ENCODE measurements at regions not wholly inside any gene's neighbourhood (a gene's known extent, or its start where the extent isn't known, plus 50 kb on each side); places are given as distances from the start of the nearest gene placed in this dataset.

- H2AFZ ChIP-seq (ENCODE audit: low read depth, low read length): no peak overlapping the region
- no peaks in the 10 kb centered on the region for H4K20me1 ChIP-seq (ENCODE audit: insufficient read depth, low read length)
- no peak overlapping the region for H3K27ac ChIP-seq (ENCODE audit: low read length)
- H3K27me3 ChIP-seq (ENCODE audit: low read depth, low read length): no peaks in the 10 kb centered on the region
- H3K36me3 ChIP-seq (replicated peaks; ENCODE audit: low read depth, low read length): no peaks in the 10 kb centered on the region
- no peak overlapping the region for H3K4me3 ChIP-seq (ENCODE audit: low read length)
- no peaks in the 10 kb centered on the region for H3K9me3 ChIP-seq (ENCODE audit: insufficient read depth, low read length)
- no peaks in the 10 kb centered on the region for H3K79me2 ChIP-seq (ENCODE audit: low read length)
- H3K4me2 ChIP-seq (ENCODE audit: low read length): no peak overlapping the region
- H3K4me1 ChIP-seq (ENCODE audit: low read length): no peaks in the 10 kb centered on the region
- H3K9ac ChIP-seq (ENCODE audit: low read length): no peak overlapping the region
- TF ChIP-seq CTCF (IDR thresholded peaks at IDR 0.05; ENCODE audit: low read depth, low read length) (no peak), EZH2phosphoT487 (IDR thresholded peaks at IDR 0.05; ENCODE audit: low read depth) (no peak)
These were observed 323.1 kb upstream of the GPR149 start for GRCh38 chr3:154753101-154753500.

- Histone ChIP-seq H3K4me2 (ENCODE audit: low read length) (no peak overlapping the region), H3K9me3 (ENCODE audit: insufficient read depth, low read length) (no peaks in the 10 kb centered on the region), H3K27ac (ENCODE audit: low read length) (no peak overlapping the region), H3K36me3 (replicated peaks; ENCODE audit: low read depth, low read length) (no peaks in the 10 kb centered on the region), H3K4me3 (ENCODE audit: low read length) (no peak overlapping the region), H2AFZ (ENCODE audit: low read depth, low read length) (no peak overlapping the region), H4K20me1 (ENCODE audit: insufficient read depth, low read length) (no peaks in the 10 kb centered on the region), H3K79me2 (ENCODE audit: low read length) (no peaks in the 10 kb centered on the region), H3K27me3 (ENCODE audit: low read depth, low read length) (no peaks in the 10 kb centered on the region), H3K9ac (ENCODE audit: low read length) (no peak overlapping the region), H3K4me1 (ENCODE audit: low read length) (no peaks in the 10 kb centered on the region)
- TF ChIP-seq CTCF (IDR thresholded peaks at IDR 0.05; ENCODE audit: low read depth, low read length) (no peak), EZH2phosphoT487 (IDR thresholded peaks at IDR 0.05; ENCODE audit: low read depth) (no peak)
These were observed 319.5 kb upstream of the GPR149 start for GRCh38 chr3:154749514-154749913.

- H3K9me3 ChIP-seq (ENCODE audit: insufficient read depth, low read length): no peaks in the 10 kb centered on the region; the same call in 1 of the 2 replicates
- no peaks in the 10 kb centered on the region for H3K36me3 ChIP-seq (replicated peaks; ENCODE audit: low read depth, low read length)
- no peaks in the 10 kb centered on the region for H3K4me1 ChIP-seq (ENCODE audit: low read length)
- TF ChIP-seq EZH2phosphoT487 (IDR thresholded peaks at IDR 0.05; ENCODE audit: low read depth) (no peak), CTCF (IDR thresholded peaks at IDR 0.05; ENCODE audit: low read depth, low read length) (peak; percentile 61)
- H3K9ac ChIP-seq (ENCODE audit: low read length): no peak overlapping the region
- H3K27ac ChIP-seq (ENCODE audit: low read length): no peak overlapping the region
- no peaks in the 10 kb centered on the region for H3K79me2 ChIP-seq (ENCODE audit: low read length)
- H3K27me3 ChIP-seq (ENCODE audit: low read depth, low read length): no peaks in the 10 kb centered on the region
- H3K4me2 ChIP-seq (ENCODE audit: low read length): no peak overlapping the region
- H3K4me3 ChIP-seq (ENCODE audit: low read length): no peak overlapping the region
- no peak overlapping the region for H2AFZ ChIP-seq (ENCODE audit: low read depth, low read length)
- no peaks in the 10 kb centered on the region for H4K20me1 ChIP-seq (ENCODE audit: insufficient read depth, low read length)
These were observed 315.9 kb upstream of the GPR149 start for GRCh38 chr3:154745929-154746328.

- Histone ChIP-seq H3K79me2 (ENCODE audit: low read length) (no peaks in the 10 kb centered on the region), H3K9me3 (ENCODE audit: insufficient read depth, low read length) (no peaks in the 10 kb centered on the region; the same call in 1 of the 2 replicates), H3K9ac (ENCODE audit: low read length) (no peak overlapping the region), H3K4me1 (ENCODE audit: low read length) (no peaks in the 10 kb centered on the region), H3K36me3 (replicated peaks; ENCODE audit: low read depth, low read length) (no peaks in the 10 kb centered on the region), H3K27me3 (ENCODE audit: low read depth, low read length) (no peaks in the 10 kb centered on the region), H3K27ac (ENCODE audit: low read length) (no peak overlapping the region), H4K20me1 (ENCODE audit: insufficient read depth, low read length) (no peaks in the 10 kb centered on the region), H3K4me3 (ENCODE audit: low read length) (no peak overlapping the region), H3K4me2 (ENCODE audit: low read length) (no peak overlapping the region), H2AFZ (ENCODE audit: low read depth, low read length) (no peak overlapping the region)
- no peak for TF ChIP-seq CTCF (IDR thresholded peaks at IDR 0.05; ENCODE audit: low read depth, low read length)
These were observed 315.1 kb upstream of the GPR149 start for GRCh38 chr3:154745122-154745521.
